Upper lobe of left lung (tissue), 4 donors: ENCODE measurements at regions not wholly inside any gene's neighbourhood (a gene's known extent, or its start where the extent isn't known, plus 50 kb on each side); places are given as distances from the start of the nearest gene placed in this dataset.
"Not testable (repeated sequence)": the region's sequence is repeated elsewhere in the genome, so short reads cannot be mapped to it uniquely, and the experiment has no call there.

ENCODE experiments used
- EP300 ChIP-seq, 4 donors: sonication (generic); formaldehyde crosslinking; IDR thresholded peaks; one replicate each; pipeline ENCODE4 v1.5.1; 2017; ENCODE audit warnings: antibody characterized with exemption in 4 of 4, control low read depth in 2 of 4
- POLR2A ChIP-seq, 4 donors: fragments of 450-650 bp; IDR thresholded peaks; one replicate each; pipeline ENCODE4 v1.5.1; 2016 to 2017; ENCODE audit warnings: antibody characterized with exemption in 4 of 4, mild to moderate bottlenecking in 2 of 4
- POLR2AphosphoS5 ChIP-seq, 2 donors: sonication (generic); formaldehyde crosslinking; IDR thresholded peaks; one replicate each; pipeline ENCODE4 v1.5.1; 2017; ENCODE audit warnings: antibody characterized with exemption in 2 of 2
- TF ChIP-seq, protein P1 (sequence below), 6 experiments: fragments of 450-650 bp in 4 of 6; fragments of 200-600 bp in 2 of 6; sonication (generic) in 2 of 6; IDR thresholded peaks; one replicate each; pipeline ENCODE4 v1.5.1; 2016 to 2019; ENCODE audit warnings: antibody characterized with exemption in 6 of 6

- TF ChIP-seq, protein P1, sequence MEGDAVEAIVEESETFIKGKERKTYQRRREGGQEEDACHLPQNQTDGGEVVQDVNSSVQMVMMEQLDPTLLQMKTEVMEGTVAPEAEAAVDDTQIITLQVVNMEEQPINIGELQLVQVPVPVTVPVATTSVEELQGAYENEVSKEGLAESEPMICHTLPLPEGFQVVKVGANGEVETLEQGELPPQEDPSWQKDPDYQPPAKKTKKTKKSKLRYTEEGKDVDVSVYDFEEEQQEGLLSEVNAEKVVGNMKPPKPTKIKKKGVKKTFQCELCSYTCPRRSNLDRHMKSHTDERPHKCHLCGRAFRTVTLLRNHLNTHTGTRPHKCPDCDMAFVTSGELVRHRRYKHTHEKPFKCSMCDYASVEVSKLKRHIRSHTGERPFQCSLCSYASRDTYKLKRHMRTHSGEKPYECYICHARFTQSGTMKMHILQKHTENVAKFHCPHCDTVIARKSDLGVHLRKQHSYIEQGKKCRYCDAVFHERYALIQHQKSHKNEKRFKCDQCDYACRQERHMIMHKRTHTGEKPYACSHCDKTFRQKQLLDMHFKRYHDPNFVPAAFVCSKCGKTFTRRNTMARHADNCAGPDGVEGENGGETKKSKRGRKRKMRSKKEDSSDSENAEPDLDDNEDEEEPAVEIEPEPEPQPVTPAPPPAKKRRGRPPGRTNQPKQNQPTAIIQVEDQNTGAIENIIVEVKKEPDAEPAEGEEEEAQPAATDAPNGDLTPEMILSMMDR (IDR thresholded peaks at IDR 0.05) = not testable (repeated sequence)
- TF ChIP-seq POLR2AphosphoS5, POLR2A, EP300 (IDR thresholded peaks at IDR 0.05): not testable (repeated sequence)
Observed at GRCh38 chr2:89890185-89890773, 1198.8 kb downstream of the RPIA start.
